ENCODE measurements at regions not wholly inside any gene's neighbourhood (a gene's known extent, or its start where the extent isn't known, plus 50 kb on each side); places are given as distances from the start of the nearest gene placed in this dataset.

DNA sequence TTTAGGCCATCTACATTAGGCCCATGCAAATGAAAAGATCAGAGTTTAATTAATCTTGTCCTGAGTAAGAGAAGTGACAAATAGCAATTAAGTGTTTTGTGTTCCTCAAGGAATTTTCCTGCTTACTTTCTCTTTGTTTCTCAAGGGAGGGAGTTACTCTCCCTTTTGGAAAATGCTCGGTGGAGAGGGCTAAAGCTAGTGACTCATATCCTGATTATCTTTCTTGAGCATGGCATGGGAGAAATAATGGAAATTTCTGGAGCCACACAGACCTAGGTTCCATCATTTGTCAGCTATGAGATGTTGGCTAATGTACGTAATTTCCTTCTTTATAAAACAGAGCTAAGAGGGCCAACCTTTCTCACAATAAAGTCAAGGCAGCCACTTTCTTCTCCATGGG is 177.1 kb downstream of the ETAA1 start:
- H3K9me3 ChIP-seq (ENCODE audit: control insufficient read depth, insufficient read depth, low read length): no peaks in the 10 kb centered on the region
- no peaks in the 10 kb centered on the region for H3K36me3 Mint-ChIP-seq
- no peak overlapping the region for H3K4me3 ChIP-seq (ENCODE audit: low read length)
- WGBS (ENCODE audit: insufficient coverage): 77% methylated on average over 2 of the region's 2 CpGs
- peaks cover 4 to 5% of the 10 kb centered on the region in 2 donors for H3K4me1 Mint-ChIP-seq
- H3K27me3 ChIP-seq (ENCODE audit: control insufficient read depth, insufficient read depth, low read length): no peaks in the 10 kb centered on the region
- H3K27ac ChIP-seq (ENCODE audit: low read length): no peak overlapping the region
- no peak overlapping the region for H3K4me3 Mint-ChIP-seq
- no peak for ATAC-seq
- H3K36me3 ChIP-seq (ENCODE audit: control insufficient read depth, insufficient read depth, low read length): no peaks in the 10 kb centered on the region
- peaks cover 0 to 2% of the 10 kb centered on the region in 2 donors for H3K9me3 Mint-ChIP-seq
- TF ChIP-seq, protein P1, sequence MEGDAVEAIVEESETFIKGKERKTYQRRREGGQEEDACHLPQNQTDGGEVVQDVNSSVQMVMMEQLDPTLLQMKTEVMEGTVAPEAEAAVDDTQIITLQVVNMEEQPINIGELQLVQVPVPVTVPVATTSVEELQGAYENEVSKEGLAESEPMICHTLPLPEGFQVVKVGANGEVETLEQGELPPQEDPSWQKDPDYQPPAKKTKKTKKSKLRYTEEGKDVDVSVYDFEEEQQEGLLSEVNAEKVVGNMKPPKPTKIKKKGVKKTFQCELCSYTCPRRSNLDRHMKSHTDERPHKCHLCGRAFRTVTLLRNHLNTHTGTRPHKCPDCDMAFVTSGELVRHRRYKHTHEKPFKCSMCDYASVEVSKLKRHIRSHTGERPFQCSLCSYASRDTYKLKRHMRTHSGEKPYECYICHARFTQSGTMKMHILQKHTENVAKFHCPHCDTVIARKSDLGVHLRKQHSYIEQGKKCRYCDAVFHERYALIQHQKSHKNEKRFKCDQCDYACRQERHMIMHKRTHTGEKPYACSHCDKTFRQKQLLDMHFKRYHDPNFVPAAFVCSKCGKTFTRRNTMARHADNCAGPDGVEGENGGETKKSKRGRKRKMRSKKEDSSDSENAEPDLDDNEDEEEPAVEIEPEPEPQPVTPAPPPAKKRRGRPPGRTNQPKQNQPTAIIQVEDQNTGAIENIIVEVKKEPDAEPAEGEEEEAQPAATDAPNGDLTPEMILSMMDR (IDR thresholded peaks at IDR 0.05): no peak
- H3K27ac Mint-ChIP-seq: no peak overlapping the region
- no peaks in the 10 kb centered on the region for H3K4me1 ChIP-seq (ENCODE audit: control insufficient read depth, insufficient read depth, low read length)
- intact Hi-C loops (cut with micrococcal nuclease): no loop called here
- no peaks in the 10 kb centered on the region for H3K27me3 Mint-ChIP-seq (ENCODE audit: low read depth in 2 of 2)
- no peak for DNase-seq

DNA sequence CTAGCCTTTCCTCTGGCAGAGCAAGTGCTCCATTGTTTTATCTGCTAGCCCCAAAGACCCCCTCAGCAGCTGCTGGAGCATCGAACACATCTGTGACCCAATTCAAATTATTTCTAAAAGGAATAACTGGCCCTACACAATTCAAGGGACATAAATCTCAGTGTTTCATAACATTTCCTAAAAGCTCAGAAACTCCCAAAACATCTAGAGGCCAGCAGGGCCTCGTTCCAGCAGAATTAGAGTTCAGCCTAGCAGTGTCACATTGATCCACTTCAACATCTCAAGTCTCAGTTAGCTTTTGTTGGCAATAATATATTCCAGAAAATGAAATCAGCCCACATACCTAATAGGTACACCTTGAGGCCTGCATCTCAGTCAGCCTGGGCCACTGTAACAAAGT is 179.1 kb downstream of the ETAA1 start:
- Histone ChIP-seq H3K36me3 (ENCODE audit: control insufficient read depth, insufficient read depth, low read length) (no peaks in the 10 kb centered on the region), H3K4me3 (ENCODE audit: low read length) (no peak overlapping the region), H3K27ac (ENCODE audit: low read length) (no peak overlapping the region), H3K27me3 (ENCODE audit: control insufficient read depth, insufficient read depth, low read length) (no peaks in the 10 kb centered on the region), H3K4me1 (ENCODE audit: control insufficient read depth, insufficient read depth, low read length) (no peaks in the 10 kb centered on the region), H3K9me3 (ENCODE audit: control insufficient read depth, insufficient read depth, low read length) (no peaks in the 10 kb centered on the region)
- peaks cover 0 to 2% of the 10 kb centered on the region in 2 donors for H3K9me3 Mint-ChIP-seq
- H3K27me3 Mint-ChIP-seq (ENCODE audit: low read depth in 2 of 2): no peaks in the 10 kb centered on the region
- ATAC-seq (no peak), DNase-seq (no peak)
- TF ChIP-seq, protein P1 (IDR thresholded peaks at IDR 0.05): no peak
- no peak overlapping the region for H3K27ac Mint-ChIP-seq
- 82% methylated on average over 2 of the region's 2 CpGs for WGBS (ENCODE audit: insufficient coverage)
- H3K4me1 Mint-ChIP-seq: peaks cover 8 to 9% of the 10 kb centered on the region in 2 donors
- no peaks in the 10 kb centered on the region for H3K36me3 Mint-ChIP-seq
- intact Hi-C loops (cut with micrococcal nuclease): no loop called here
- no peak overlapping the region for H3K4me3 Mint-ChIP-seq

DNA sequence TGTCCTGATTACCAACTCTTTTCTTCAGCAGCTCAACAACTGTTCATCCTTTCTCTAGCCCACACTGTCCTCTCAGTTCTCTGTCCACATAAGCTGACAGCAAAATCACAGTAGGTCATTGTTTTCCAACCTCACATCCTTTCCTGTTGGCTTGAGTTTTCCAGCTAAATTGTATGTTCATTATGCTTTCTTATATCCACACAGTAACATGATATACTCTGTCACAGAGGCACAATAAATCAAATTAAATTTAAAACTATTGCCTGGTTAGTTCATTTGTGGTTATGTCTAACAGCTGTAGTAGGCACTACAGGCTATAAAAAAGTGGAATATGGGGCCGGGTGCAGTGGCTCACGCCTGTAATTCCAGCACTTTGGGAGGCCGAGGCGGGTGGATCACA is 179.9 kb downstream of the ETAA1 start:
- 95% methylated on average over 4 of the region's 4 CpGs for WGBS (ENCODE audit: insufficient coverage)
- H3K27me3 Mint-ChIP-seq (ENCODE audit: low read depth in 2 of 2): no peaks in the 10 kb centered on the region

DNA sequence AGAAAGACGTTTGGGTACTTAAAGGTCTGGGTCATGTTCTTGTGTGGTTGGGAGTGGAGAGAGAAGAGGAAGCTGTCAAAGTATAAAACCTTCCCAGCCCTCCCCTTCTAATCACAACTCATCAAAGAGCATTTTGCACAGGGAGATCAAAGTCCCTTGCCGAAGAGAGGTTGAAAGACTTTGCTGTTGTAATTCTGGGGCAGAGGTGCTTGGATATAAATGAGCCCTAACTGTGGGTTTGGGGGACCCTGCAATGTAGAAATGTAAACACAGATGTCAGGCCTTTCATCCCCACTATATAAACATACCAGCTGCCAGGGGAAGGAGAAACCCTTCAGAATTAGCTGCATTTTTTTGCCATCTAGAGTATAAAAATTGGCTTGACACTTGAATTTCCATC is 182.1 kb downstream of the ETAA1 start:
- H3K4me3 Mint-ChIP-seq: no peak overlapping the region
- H3K9me3 ChIP-seq (ENCODE audit: control insufficient read depth, insufficient read depth, low read length): peaks cover 8% of the 10 kb centered on the region
- peaks cover 8 to 9% of the 10 kb centered on the region in 2 donors for H3K4me1 Mint-ChIP-seq
- no peaks in the 10 kb centered on the region for H3K4me1 ChIP-seq (ENCODE audit: control insufficient read depth, insufficient read depth, low read length)
- TF ChIP-seq, protein P1 (IDR thresholded peaks at IDR 0.05): no peak
- ATAC-seq: no peak
- H3K36me3 ChIP-seq (ENCODE audit: control insufficient read depth, insufficient read depth, low read length): no peaks in the 10 kb centered on the region
- H3K9me3 Mint-ChIP-seq: peaks cover 0 to 2% of the 10 kb centered on the region in 2 donors
- no peaks in the 10 kb centered on the region for H3K27me3 Mint-ChIP-seq (ENCODE audit: low read depth in 2 of 2)
- no peak overlapping the region for H3K27ac ChIP-seq (ENCODE audit: low read length)
- no peak overlapping the region for H3K4me3 ChIP-seq (ENCODE audit: low read length)
- no peaks in the 10 kb centered on the region for H3K27me3 ChIP-seq (ENCODE audit: control insufficient read depth, insufficient read depth, low read length)
- WGBS (ENCODE audit: insufficient coverage): no CpG with 5 or more reads among the region's 2 CpGs
- no peak overlapping the region for H3K27ac Mint-ChIP-seq
- peaks cover 8% of the 10 kb centered on the region for H3K36me3 Mint-ChIP-seq
- intact Hi-C loops (cut with micrococcal nuclease): no loop called here
- DNase-seq: no peak

More for the DNA sequence above, 179.9 kb downstream of the ETAA1 start:
- intact Hi-C loops (cut with micrococcal nuclease): no loop called here
- Histone ChIP-seq H3K4me3 (ENCODE audit: low read length) (no peak overlapping the region), H3K4me1 (ENCODE audit: control insufficient read depth, insufficient read depth, low read length) (no peaks in the 10 kb centered on the region), H3K27me3 (ENCODE audit: control insufficient read depth, insufficient read depth, low read length) (no peaks in the 10 kb centered on the region), H3K36me3 (ENCODE audit: control insufficient read depth, insufficient read depth, low read length) (no peaks in the 10 kb centered on the region), H3K9me3 (ENCODE audit: control insufficient read depth, insufficient read depth, low read length) (peaks cover 4% of the 10 kb centered on the region), H3K27ac (ENCODE audit: low read length) (no peak overlapping the region)
- no peak overlapping the region for H3K27ac Mint-ChIP-seq
- no peak overlapping the region for H3K4me3 Mint-ChIP-seq
- H3K4me1 Mint-ChIP-seq: peaks cover 8 to 9% of the 10 kb centered on the region in 2 donors
- ATAC-seq (no peak), DNase-seq (no peak)
- TF ChIP-seq, protein P1 (IDR thresholded peaks at IDR 0.05): no peak
- H3K36me3 Mint-ChIP-seq: no peaks in the 10 kb centered on the region
- peaks cover 0 to 2% of the 10 kb centered on the region in 2 donors for H3K9me3 Mint-ChIP-seq

Data from natural killer cell (primary cell).